T1000 (cell line): ENCODE measurements at regions not wholly inside any gene's neighbourhood (a gene's known extent, or its start where the extent isn't known, plus 50 kb on each side); places are given as distances from the start of the nearest gene placed in this dataset.

Experiments used
- DNase-seq: peaks from one replicate; lab custom pipeline; 2025; ENCODE audit warnings: mixed read lengths; lab: John Stamatoyannopoulos, UW

GRCh38 chr7:12741951-12742575 is 54.6 kb downstream of the ARL4A start:
- DNase-seq, result no peak

GRCh38 chr7:12746211-12746610 is 58.8 kb downstream of the ARL4A start:
- no peak for DNase-seq

- DNase-seq, result no peak
Measured at GRCh38 chr7:12747687-12748306, 60.4 kb downstream of the ARL4A start.

- no peak for DNase-seq
Measured at GRCh38 chr7:12749069-12749468, 61.6 kb downstream of the ARL4A start.

GRCh38 chr7:12749746-12750145 is 62.3 kb downstream of the ARL4A start:
- DNase-seq, result no peak

- no peak for DNase-seq
Measured at GRCh38 chr7:12751764-12752163, 64.3 kb downstream of the ARL4A start.

GRCh38 chr7:12754179-12754578 is 66.7 kb downstream of the ARL4A start:
- DNase-seq, result no peak

GRCh38 chr7:12756821-12757220 is 69.4 kb downstream of the ARL4A start:
- DNase-seq, result no peak

GRCh38 chr7:12757443-12757842 is 70.0 kb downstream of the ARL4A start:
- DNase-seq, result no peak

GRCh38 chr7:12759151-12759550 is 71.7 kb downstream of the ARL4A start:
- no peak for DNase-seq

GRCh38 chr7:12761111-12761510 is 73.7 kb downstream of the ARL4A start:
- DNase-seq, result no peak

- DNase-seq, result no peak
Measured at GRCh38 chr7:12761691-12762090, 74.3 kb downstream of the ARL4A start.

GRCh38 chr7:12764458-12764891 is 77.0 kb downstream of the ARL4A start:
- DNase-seq, result no peak

- DNase-seq, result no peak
Measured at GRCh38 chr7:12765431-12766100, 78.1 kb downstream of the ARL4A start.

- DNase-seq, result no peak
Measured at GRCh38 chr7:12766416-12766815, 79.0 kb downstream of the ARL4A start.

- DNase-seq, result no peak
Measured at GRCh38 chr7:12768948-12769347, 81.5 kb downstream of the ARL4A start.

GRCh38 chr7:12769444-12769843 is 82.0 kb downstream of the ARL4A start:
- DNase-seq, result no peak

- no peak for DNase-seq
Measured at GRCh38 chr7:12770227-12770975, 83.0 kb downstream of the ARL4A start.

GRCh38 chr7:12771378-12771877 is 84.0 kb downstream of the ARL4A start:
- no peak for DNase-seq

- no peak for DNase-seq
Measured at GRCh38 chr7:12772768-12773167, 85.3 kb downstream of the ARL4A start.

- no peak for DNase-seq
Measured at GRCh38 chr7:12777257-12777656, 89.8 kb downstream of the ARL4A start.

- DNase-seq, result no peak
Measured at GRCh38 chr7:12779947-12780346, 92.5 kb downstream of the ARL4A start.
